ENCODE measurements at regions not wholly inside any gene's neighbourhood (a gene's known extent, or its start where the extent isn't known, plus 50 kb on each side); places are given as distances from the start of the nearest gene placed in this dataset.
"Not testable (repeated sequence)": the region's sequence is repeated elsewhere in the genome, so short reads cannot be mapped to it uniquely, and the experiment has no call there.

GRCh38 chr20:51132279-51132678 lies 109.4 kb upstream of the KCNG1 start:
- Histone ChIP-seq H3K4me3 (ENCODE audit: low read depth, low read length) (no peak overlapping the region), H3K4me1 (ENCODE audit: control insufficient read depth, insufficient read depth, low read length) (peaks cover 12% of the 10 kb centered on the region), H3K27me3 (ENCODE audit: control insufficient read depth, insufficient read depth, low read length) (no peaks in the 10 kb centered on the region), H3K36me3 (ENCODE audit: control insufficient read depth, insufficient read depth, low read length) (no peaks in the 10 kb centered on the region), H3K9me3 (ENCODE audit: control insufficient read depth, insufficient read depth, low read length) (no peaks in the 10 kb centered on the region), H3K27ac (ENCODE audit: low read depth, low read length) (no peak overlapping the region)
- peak in 2 of 6 donors; percentile 63 to 74 for DNase-seq (ENCODE audit: low read depth in 4 of 6, low spot score in 6 of 6)
- WGBS (ENCODE audit: insufficient coverage) = 20% methylated on average over 3 of the region's 7 CpGs

GRCh38 chr20:51131811-51132210 lies 108.9 kb upstream of the KCNG1 start:
- H3K27me3 ChIP-seq (ENCODE audit: control insufficient read depth, insufficient read depth, low read length) = no peaks in the 10 kb centered on the region
- no peak for DNase-seq (ENCODE audit: low read depth in 4 of 6, low spot score in 6 of 6)
- H3K27ac ChIP-seq (ENCODE audit: low read depth, low read length) = no peak overlapping the region
- H3K4me3 ChIP-seq (ENCODE audit: low read depth, low read length) = no peak overlapping the region
- no peaks in the 10 kb centered on the region for H3K36me3 ChIP-seq (ENCODE audit: control insufficient read depth, insufficient read depth, low read length)
- H3K4me1 ChIP-seq (ENCODE audit: control insufficient read depth, insufficient read depth, low read length) = peaks cover 15% of the 10 kb centered on the region
- H3K9me3 ChIP-seq (ENCODE audit: control insufficient read depth, insufficient read depth, low read length) = no peaks in the 10 kb centered on the region
- no CpG with 5 or more reads among the region's 1 CpG for WGBS (ENCODE audit: insufficient coverage)

GRCh38 chr20:51129147-51129776 lies 106.4 kb upstream of the KCNG1 start:
- no peak for DNase-seq (ENCODE audit: low read depth in 4 of 6, low spot score in 6 of 6)
- H3K9me3 ChIP-seq (ENCODE audit: control insufficient read depth, insufficient read depth, low read length) = no peaks in the 10 kb centered on the region
- H3K36me3 ChIP-seq (ENCODE audit: control insufficient read depth, insufficient read depth, low read length) = no peaks in the 10 kb centered on the region
- no peak overlapping the region for H3K27ac ChIP-seq (ENCODE audit: low read depth, low read length)
- no peaks in the 10 kb centered on the region for H3K27me3 ChIP-seq (ENCODE audit: control insufficient read depth, insufficient read depth, low read length)
- no peak overlapping the region for H3K4me3 ChIP-seq (ENCODE audit: low read depth, low read length)
- H3K4me1 ChIP-seq (ENCODE audit: control insufficient read depth, insufficient read depth, low read length) = peaks cover 25% of the 10 kb centered on the region
- 69% methylated on average over 7 of the region's 7 CpGs for WGBS (ENCODE audit: insufficient coverage)

GRCh38 chr20:51128198-51128597 lies 105.3 kb upstream of the KCNG1 start:
- Histone ChIP-seq H3K9me3 (ENCODE audit: control insufficient read depth, insufficient read depth, low read length) (no peaks in the 10 kb centered on the region), H3K4me3 (ENCODE audit: low read depth, low read length) (no peak overlapping the region), H3K36me3 (ENCODE audit: control insufficient read depth, insufficient read depth, low read length) (no peaks in the 10 kb centered on the region), H3K27ac (ENCODE audit: low read depth, low read length) (no peak overlapping the region), H3K4me1 (ENCODE audit: control insufficient read depth, insufficient read depth, low read length) (peaks cover 25% of the 10 kb centered on the region), H3K27me3 (ENCODE audit: control insufficient read depth, insufficient read depth, low read length) (no peaks in the 10 kb centered on the region)
- WGBS (ENCODE audit: insufficient coverage) = 75% methylated on average over 4 of the region's 4 CpGs
- DNase-seq (ENCODE audit: low read depth in 4 of 6, low spot score in 6 of 6) = no peak

- no peak for DNase-seq (ENCODE audit: low read depth in 4 of 6, low spot score in 6 of 6)
- H3K9me3 ChIP-seq (ENCODE audit: control insufficient read depth, insufficient read depth, low read length) = no peaks in the 10 kb centered on the region
- WGBS (ENCODE audit: insufficient coverage) = 93% methylated on average over 3 of the region's 4 CpGs
Measured at GRCh38 chr20:51127713-51128112, 104.8 kb upstream of the KCNG1 start.

GRCh38 chr20:51126337-51126736 lies 103.4 kb upstream of the KCNG1 start:
- Histone ChIP-seq H3K4me3 (ENCODE audit: low read depth, low read length) (no peak overlapping the region), H3K36me3 (ENCODE audit: control insufficient read depth, insufficient read depth, low read length) (no peaks in the 10 kb centered on the region), H3K4me1 (ENCODE audit: control insufficient read depth, insufficient read depth, low read length) (peaks cover 18% of the 10 kb centered on the region), H3K27ac (ENCODE audit: low read depth, low read length) (no peak overlapping the region), H3K9me3 (ENCODE audit: control insufficient read depth, insufficient read depth, low read length) (no peaks in the 10 kb centered on the region), H3K27me3 (ENCODE audit: control insufficient read depth, insufficient read depth, low read length) (no peaks in the 10 kb centered on the region)
- WGBS (ENCODE audit: insufficient coverage) = 78% methylated on average over 3 of the region's 3 CpGs
- no peak for DNase-seq (ENCODE audit: low read depth in 4 of 6, low spot score in 6 of 6)

More at GRCh38 chr20:51127713-51128112, 104.8 kb upstream of the KCNG1 start:
- Histone ChIP-seq H3K4me3 (ENCODE audit: low read depth, low read length) (no peak overlapping the region), H3K27ac (ENCODE audit: low read depth, low read length) (no peak overlapping the region), H3K36me3 (ENCODE audit: control insufficient read depth, insufficient read depth, low read length) (no peaks in the 10 kb centered on the region), H3K27me3 (ENCODE audit: control insufficient read depth, insufficient read depth, low read length) (no peaks in the 10 kb centered on the region), H3K4me1 (ENCODE audit: control insufficient read depth, insufficient read depth, low read length) (peaks cover 25% of the 10 kb centered on the region)

- DNase-seq (ENCODE audit: low read depth in 4 of 6, low spot score in 6 of 6) = peak in 4 of 6 donors; percentile 26 to 69 (median 46)
Measured at GRCh38 chr20:51125780-51126179, 102.9 kb upstream of the KCNG1 start.

GRCh38 chr20:51125105-51125504 lies 102.2 kb upstream of the KCNG1 start:
- Histone ChIP-seq H3K36me3 (ENCODE audit: control insufficient read depth, insufficient read depth, low read length) (no peaks in the 10 kb centered on the region), H3K27me3 (ENCODE audit: control insufficient read depth, insufficient read depth, low read length) (no peaks in the 10 kb centered on the region), H3K27ac (ENCODE audit: low read depth, low read length) (no peak overlapping the region), H3K9me3 (ENCODE audit: control insufficient read depth, insufficient read depth, low read length) (no peaks in the 10 kb centered on the region), H3K4me3 (ENCODE audit: low read depth, low read length) (no peak overlapping the region), H3K4me1 (ENCODE audit: control insufficient read depth, insufficient read depth, low read length) (peaks cover 20% of the 10 kb centered on the region)
- 60% methylated on average over 1 of the region's 5 CpGs for WGBS (ENCODE audit: insufficient coverage)
- DNase-seq (ENCODE audit: low read depth in 4 of 6, low spot score in 6 of 6) = no peak

More at GRCh38 chr20:51125780-51126179, 102.9 kb upstream of the KCNG1 start:
- Histone ChIP-seq H3K9me3 (ENCODE audit: control insufficient read depth, insufficient read depth, low read length) (no peaks in the 10 kb centered on the region), H3K27ac (ENCODE audit: low read depth, low read length) (no peak overlapping the region), H3K4me3 (ENCODE audit: low read depth, low read length) (no peak overlapping the region), H3K36me3 (ENCODE audit: control insufficient read depth, insufficient read depth, low read length) (no peaks in the 10 kb centered on the region), H3K4me1 (ENCODE audit: control insufficient read depth, insufficient read depth, low read length) (peaks cover 20% of the 10 kb centered on the region), H3K27me3 (ENCODE audit: control insufficient read depth, insufficient read depth, low read length) (no peaks in the 10 kb centered on the region)
- 40% methylated on average over 4 of the region's 4 CpGs for WGBS (ENCODE audit: insufficient coverage)

- H3K9me3 ChIP-seq (ENCODE audit: control insufficient read depth, insufficient read depth, low read length); H3K27me3 ChIP-seq (ENCODE audit: control insufficient read depth, insufficient read depth, low read length); H3K36me3 ChIP-seq (ENCODE audit: control insufficient read depth, insufficient read depth, low read length); H3K27ac ChIP-seq (ENCODE audit: low read depth, low read length); H3K4me3 ChIP-seq (ENCODE audit: low read depth, low read length); DNase-seq (ENCODE audit: low read depth in 4 of 6, low spot score in 6 of 6): not testable (repeated sequence)
- peaks cover 19% of the 10 kb centered on the region for H3K4me1 ChIP-seq (ENCODE audit: control insufficient read depth, insufficient read depth, low read length)
- no CpG with 5 or more reads among the region's 1 CpG for WGBS (ENCODE audit: insufficient coverage)
Measured at GRCh38 chr20:51123887-51124286, 101.0 kb upstream of the KCNG1 start.

- Histone ChIP-seq H3K4me1 (ENCODE audit: control insufficient read depth, insufficient read depth, low read length) (peaks cover 23% of the 10 kb centered on the region), H3K4me3 (ENCODE audit: low read depth, low read length) (no peak overlapping the region), H3K36me3 (ENCODE audit: control insufficient read depth, insufficient read depth, low read length) (no peaks in the 10 kb centered on the region), H3K27me3 (ENCODE audit: control insufficient read depth, insufficient read depth, low read length) (no peaks in the 10 kb centered on the region), H3K27ac (ENCODE audit: low read depth, low read length) (no peak overlapping the region), H3K9me3 (ENCODE audit: control insufficient read depth, insufficient read depth, low read length) (no peaks in the 10 kb centered on the region)
- peak in 1 of 6 donors; percentile 79 for DNase-seq (ENCODE audit: low read depth in 4 of 6, low spot score in 6 of 6)
- WGBS (ENCODE audit: insufficient coverage) = no CpG with 5 or more reads among the region's 7 CpGs
Measured at GRCh38 chr20:51122931-51123658, 100.2 kb upstream of the KCNG1 start.

All from spinal cord (tissue), 9 donors.